NT2/D1 (cell line): ENCODE measurements at regions not wholly inside any gene's neighbourhood (a gene's known extent, or its start where the extent isn't known, plus 50 kb on each side); places are given as distances from the start of the nearest gene placed in this dataset.
"Not testable (repeated sequence)": the region's sequence is repeated elsewhere in the genome, so short reads cannot be mapped to it uniquely, and the experiment has no call there.

Experiments
- DNase-seq: peaks from one replicate; pipeline ENCODE4 v3.0.0-alpha.2; 2011; ENCODE audit warnings: low read depth, low spot score
- H3K27me3 ChIP-seq: 2 replicates; pipeline ENCODE4 v1.6.0; 2011; ENCODE audit warnings: mild to moderate bottlenecking; ENCODE audit not compliant: insufficient read length, insufficient read depth
- H3K36me3 ChIP-seq: 2 replicates; pipeline ENCODE4 v1.6.1; 2011; ENCODE audit warnings: mild to moderate bottlenecking, low read length, mixed read lengths; ENCODE audit not compliant: insufficient read depth, insufficient read length
- H3K4me1 ChIP-seq: 2 replicates; pipeline ENCODE4 v1.5.1; 2011; ENCODE audit not compliant: insufficient read depth, insufficient read length
- H3K4me3 ChIP-seq: 2 replicates; pipeline ENCODE4 v1.5.1; 2011; ENCODE audit warnings: low read depth; ENCODE audit not compliant: insufficient read length
- H3K9ac ChIP-seq: 2 replicates; pipeline ENCODE4 v1.6.0; 2011; ENCODE audit warnings: low read depth; ENCODE audit not compliant: insufficient read length
- H3K9me3 ChIP-seq: 2 replicates; pipeline ENCODE4 v1.5.1; 2011; ENCODE audit warnings: mild to moderate bottlenecking, low read length; ENCODE audit not compliant: insufficient read depth
- SUZ12 ChIP-seq: IDR thresholded peaks from 2 replicates; pipeline ENCODE4 v1.6.1; 2011; ENCODE audit not compliant: insufficient read length, insufficient read depth; ENCODE audit errors: extremely low read depth
- YY1 ChIP-seq: IDR thresholded peaks from 2 replicates; pipeline ENCODE4 v1.6.1; 2011; ENCODE audit not compliant: insufficient read length, insufficient read depth
- ZNF274 ChIP-seq: IDR thresholded peaks from 2 replicates; pipeline ENCODE4 v1.6.1; 2011; ENCODE audit warnings: mild to moderate bottlenecking, low read depth, low read length

DNA sequence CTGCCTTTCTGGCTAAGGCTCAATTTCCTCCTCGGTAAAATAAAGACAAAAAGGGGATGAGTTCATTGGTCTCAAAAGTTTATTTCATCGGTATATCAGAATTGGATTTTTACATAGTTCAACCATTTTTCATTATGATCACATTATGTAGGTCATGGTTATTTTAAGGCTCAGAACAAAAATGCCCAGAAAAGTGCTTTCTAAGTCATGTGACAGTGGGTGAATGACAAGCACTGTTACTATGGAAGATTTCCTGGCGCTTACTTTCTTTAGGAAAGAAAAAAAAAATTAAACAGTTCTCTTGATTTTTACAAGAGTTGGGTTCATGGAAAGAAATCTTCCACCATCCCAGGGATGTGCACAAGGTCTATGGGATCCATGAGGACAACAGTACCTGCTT, 117.9 kb upstream of the CES5A start:
- H3K9me3 ChIP-seq = peaks cover 20% of the 10 kb centered on the region; the same call in 1 of the 2 replicates
- H3K4me3 ChIP-seq = no peak overlapping the region
- TF ChIP-seq SUZ12 (no peak), YY1 (no peak), ZNF274 (no peak)
- DNase-seq = no peak
- no peaks in the 10 kb centered on the region for H3K27me3 ChIP-seq
- no peak overlapping the region for H3K9ac ChIP-seq
- no peaks in the 10 kb centered on the region for H3K4me1 ChIP-seq
- H3K36me3 ChIP-seq = no peaks in the 10 kb centered on the region

DNA sequence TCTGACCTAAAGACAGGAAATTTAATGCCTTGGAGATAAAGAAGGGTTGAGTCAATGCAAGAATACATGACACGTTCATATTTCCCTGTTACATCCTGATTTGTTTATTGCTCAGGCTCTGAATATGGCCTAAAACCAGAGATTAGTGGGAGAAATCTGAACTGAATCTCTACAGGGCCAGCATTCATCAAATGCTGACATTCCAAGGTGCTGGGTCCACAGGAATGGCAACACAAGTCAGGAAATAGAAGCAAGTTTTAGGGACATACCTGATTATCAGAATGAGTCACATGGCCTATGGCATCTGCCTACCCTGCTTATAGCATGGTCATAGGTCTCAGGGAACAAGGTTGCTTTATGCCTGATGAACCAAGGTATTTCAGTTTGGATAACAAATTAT, 117.4 kb upstream of the CES5A start:
- Histone ChIP-seq H3K27me3 (no peaks in the 10 kb centered on the region), H3K9ac (no peak overlapping the region), H3K4me3 (no peak overlapping the region), H3K36me3 (no peaks in the 10 kb centered on the region), H3K9me3 (peaks cover 20% of the 10 kb centered on the region; the same call in 1 of the 2 replicates), H3K4me1 (no peaks in the 10 kb centered on the region)
- TF ChIP-seq SUZ12 (no peak), ZNF274 (no peak), YY1 (no peak)
- DNase-seq = no peak

DNA sequence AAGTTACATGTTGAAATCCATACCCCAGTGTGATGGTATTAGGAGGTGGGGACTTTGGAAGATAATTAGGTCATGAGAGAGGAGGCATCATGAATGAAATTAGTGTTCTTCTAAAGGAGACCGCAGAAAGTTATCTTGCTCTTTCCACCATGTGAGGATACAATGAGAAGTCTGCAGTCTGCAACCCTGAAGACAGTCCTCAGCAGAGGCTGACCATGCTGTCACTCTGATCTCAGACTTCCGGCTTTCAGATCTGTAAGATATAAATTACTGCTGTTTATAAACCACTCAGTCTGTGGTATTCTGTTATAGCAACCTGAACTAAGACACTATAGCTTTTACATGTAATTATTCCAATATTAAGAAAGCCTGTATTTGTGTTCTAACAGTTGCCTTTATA, 116.7 kb upstream of the CES5A start:
- peaks cover 20% of the 10 kb centered on the region; the same call in 1 of the 2 replicates for H3K9me3 ChIP-seq
- H3K27me3 ChIP-seq = no peaks in the 10 kb centered on the region
- no peak overlapping the region for H3K4me3 ChIP-seq
- H3K4me1 ChIP-seq = no peaks in the 10 kb centered on the region
- no peak for TF ChIP-seq YY1
- TF ChIP-seq ZNF274 = no peak
- no peak for TF ChIP-seq SUZ12
- DNase-seq = no peak
- H3K36me3 ChIP-seq = no peaks in the 10 kb centered on the region
- H3K9ac ChIP-seq = no peak overlapping the region

DNA sequence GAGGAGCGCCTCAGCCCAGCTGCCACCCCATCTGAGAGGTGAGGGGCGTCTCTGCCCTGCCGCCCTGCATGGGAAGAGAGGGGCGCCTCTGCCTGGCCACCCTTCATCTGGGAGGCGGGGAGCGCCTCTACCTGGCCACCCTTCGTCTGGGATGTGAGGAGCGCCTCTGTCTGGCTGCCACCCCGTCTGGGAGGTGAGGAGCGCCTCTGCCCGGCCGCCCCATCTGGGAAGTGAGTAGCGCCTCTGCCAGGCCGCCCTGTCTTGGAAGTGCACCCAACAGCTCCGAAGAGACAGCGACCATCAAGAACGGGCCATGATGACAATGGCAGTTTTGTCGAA, 114.4 kb upstream of the CES5A start:
- H3K4me3 ChIP-seq = no peak overlapping the region
- DNase-seq = no peak

DNA sequence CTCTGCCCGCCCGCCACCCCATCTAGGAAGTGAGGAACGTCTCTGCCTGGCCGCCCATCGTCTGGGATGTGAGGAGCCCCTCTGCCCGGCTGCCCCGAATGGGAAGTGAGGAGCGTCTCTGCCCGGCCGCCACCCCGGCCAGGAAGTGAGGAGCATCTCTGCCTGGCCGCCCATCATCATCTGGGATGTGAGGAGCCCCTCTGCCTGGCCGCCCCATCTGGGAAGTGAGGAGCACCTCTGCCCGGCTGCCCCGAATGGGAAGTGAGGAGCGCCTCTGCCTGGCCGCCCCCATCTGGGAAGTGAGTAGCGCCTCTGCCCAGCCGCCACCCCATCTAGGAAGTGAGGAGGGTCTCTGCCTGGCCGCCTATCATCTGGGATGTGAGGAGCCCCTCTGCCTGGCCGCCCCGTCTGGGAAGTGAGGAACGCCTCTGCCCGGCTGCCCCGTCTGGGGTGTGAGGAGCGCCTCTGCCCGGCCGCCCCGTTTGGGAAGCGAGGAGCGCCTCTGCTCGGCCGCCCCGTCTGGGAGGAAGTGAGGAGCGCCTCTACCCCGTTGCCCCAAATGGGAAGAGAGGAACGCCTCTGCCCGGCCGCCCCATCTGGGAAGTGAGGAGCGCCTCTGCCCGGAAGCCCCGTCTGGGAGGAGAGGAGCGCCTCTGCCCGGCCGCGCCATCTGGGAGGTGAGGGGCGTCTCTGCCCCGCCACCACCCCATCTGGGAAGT, 113.8 kb upstream of the CES5A start:
- H3K9ac ChIP-seq, H3K36me3 ChIP-seq, H3K4me1 ChIP-seq, H3K27me3 ChIP-seq, DNase-seq, H3K4me3 ChIP-seq: not testable (repeated sequence)
- H3K9me3 ChIP-seq = peaks cover 20% of the 10 kb centered on the region; the same call in 1 of the 2 replicates

More for the DNA sequence above, 114.4 kb upstream of the CES5A start:
- Histone ChIP-seq H3K27me3 (no peaks in the 10 kb centered on the region), H3K9ac (no peak overlapping the region), H3K36me3 (no peaks in the 10 kb centered on the region), H3K9me3 (peaks cover 20% of the 10 kb centered on the region; the same call in 1 of the 2 replicates), H3K4me1 (no peaks in the 10 kb centered on the region)
- TF ChIP-seq YY1 = no peak

DNA sequence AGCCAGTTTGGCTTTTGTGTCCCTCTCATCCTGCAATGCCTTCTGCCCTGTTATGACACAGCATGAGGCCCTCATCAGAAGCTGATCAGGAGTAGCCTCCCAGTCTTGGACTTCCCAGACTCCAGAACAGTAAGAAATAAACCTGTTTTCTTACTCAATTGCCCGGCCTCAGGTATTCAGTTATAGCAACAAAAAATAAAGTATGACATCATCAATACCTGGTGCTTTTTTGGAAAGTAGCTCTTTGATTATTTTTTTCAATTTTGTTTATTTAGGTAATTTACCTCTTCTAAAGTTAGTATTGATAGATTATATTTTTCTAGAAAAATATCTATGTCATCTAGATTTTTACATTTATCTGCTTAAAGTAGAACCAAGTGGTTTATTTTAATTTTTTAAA, 112.8 kb upstream of the CES5A start:
- H3K9ac ChIP-seq = no peak overlapping the region
- H3K36me3 ChIP-seq = no peaks in the 10 kb centered on the region
- no peaks in the 10 kb centered on the region for H3K27me3 ChIP-seq
- TF ChIP-seq YY1 (no peak), ZNF274 (no peak), SUZ12 (no peak)
- no peak for DNase-seq
- peaks cover 20% of the 10 kb centered on the region; the same call in 1 of the 2 replicates for H3K9me3 ChIP-seq
- H3K4me3 ChIP-seq = no peak overlapping the region
- no peaks in the 10 kb centered on the region for H3K4me1 ChIP-seq

DNA sequence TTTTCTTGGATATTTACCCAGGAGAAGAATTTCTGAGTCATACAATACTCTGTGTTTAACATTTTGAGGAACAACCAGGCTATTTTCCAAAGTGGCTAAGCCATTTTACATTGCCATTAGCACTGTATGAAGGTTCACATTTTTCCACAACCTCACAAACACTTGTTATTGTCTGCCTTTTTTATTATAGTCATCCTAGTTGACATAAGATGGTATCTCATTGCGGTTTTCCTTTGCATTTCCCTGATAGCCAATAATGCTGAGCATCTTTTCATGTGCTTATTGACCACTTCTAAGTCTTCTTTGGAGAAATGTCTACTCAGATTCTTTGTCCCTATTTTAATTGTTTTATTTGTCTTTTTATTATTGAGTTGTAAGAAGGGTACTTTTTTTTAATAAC, 107.4 kb upstream of the CES5A start:
- H3K9ac ChIP-seq = no peak overlapping the region

DNA sequence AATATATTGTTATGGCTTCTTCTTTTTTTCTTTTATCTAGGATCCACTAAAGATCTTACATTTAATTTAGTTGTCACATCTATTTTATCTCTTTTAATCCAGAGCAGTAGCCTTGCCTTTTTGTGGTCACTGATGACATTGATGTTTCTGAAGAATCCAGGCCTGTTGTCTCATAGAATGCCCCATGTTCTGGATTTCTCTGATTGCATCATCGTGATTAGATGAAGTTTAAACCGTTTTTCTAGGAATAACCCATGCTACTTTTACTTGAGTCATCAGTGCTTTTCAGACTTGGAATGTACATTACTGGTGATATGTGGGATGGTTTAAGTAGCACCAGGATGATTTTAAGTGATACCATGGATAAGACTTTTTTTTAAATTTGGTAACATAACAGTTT, 106.4 kb upstream of the CES5A start:
- Histone ChIP-seq H3K9me3 (no peaks in the 10 kb centered on the region), H3K4me3 (no peak overlapping the region), H3K4me1 (no peaks in the 10 kb centered on the region), H3K27me3 (no peaks in the 10 kb centered on the region), H3K36me3 (no peaks in the 10 kb centered on the region), H3K9ac (no peak overlapping the region)
- no peak for DNase-seq
- TF ChIP-seq YY1 (no peak), ZNF274 (no peak)

More for the DNA sequence above, 107.4 kb upstream of the CES5A start:
- H3K9me3 ChIP-seq = no peaks in the 10 kb centered on the region
- H3K27me3 ChIP-seq = no peaks in the 10 kb centered on the region
- H3K4me1 ChIP-seq = no peaks in the 10 kb centered on the region
- no peaks in the 10 kb centered on the region for H3K36me3 ChIP-seq
- TF ChIP-seq SUZ12 (no peak), YY1 (no peak), ZNF274 (no peak)
- no peak overlapping the region for H3K4me3 ChIP-seq
- DNase-seq = no peak
